Common myeloid progenitor, CD34-positive (primary cell): ENCODE measurements at regions not wholly inside any gene's neighbourhood (a gene's known extent, or its start where the extent isn't known, plus 50 kb on each side); places are given as distances from the start of the nearest gene placed in this dataset.

ENCODE experiments used
- CTCF ChIA-PET: fragments of 350-600 bp; sonication (Branson Sonifier 250); formaldehyde crosslinking; loops from one replicate; lab custom pipeline; 2021; ENCODE audit warnings: antibody characterized with exemption; lab: Charles Lee
- POLR2A ChIA-PET: fragments of 350-600 bp; sonication (Branson Sonifier 250); formaldehyde crosslinking; loops from one replicate; lab custom pipeline; 2021; ENCODE audit warnings: antibody characterized with exemption; lab: Charles Lee
- DNase-seq, 3 donors: peaks; one replicate each; pipeline versions ENCODE4 v3.0.0 to v3.0.0-alpha.2; 2013
- H3K27ac ChIP-seq, 2 experiments: 1 replicate in 1 of 2; 2 replicates in 1 of 2; pipeline ENCODE4 v1.7.0; 2013; ENCODE audit warnings: inconsistent platforms in 2 of 2, low read length in 2 of 2, mild to moderate bottlenecking in 2 of 2, low read depth in 1 of 2, moderate library complexity in 1 of 2; ENCODE audit not compliant: severe bottlenecking in 2 of 2, insufficient read depth in 1 of 2, poor library complexity in 1 of 2
- H3K27me3 ChIP-seq, 5 experiments: replicated peaks in 2 of 5; 1 replicate in 3 of 5; 2 replicates in 2 of 5; pipeline versions ENCODE4 v1.6.1 to v1.7.0; 2013; ENCODE audit warnings: low read length in 4 of 5, mild to moderate bottlenecking in 2 of 5, moderate library complexity in 2 of 5, inconsistent platforms in 1 of 5; ENCODE audit not compliant: insufficient read depth in 5 of 5, control insufficient read depth in 4 of 5
- H3K36me3 ChIP-seq, 4 experiments: 1 replicate in 2 of 4; 2 replicates in 2 of 4; pipeline versions ENCODE4 v1.6.1 to v1.7.0; 2013; ENCODE audit warnings: low read length in 3 of 4, control low read depth in 1 of 4, mild to moderate bottlenecking in 1 of 4; ENCODE audit not compliant: control insufficient read depth in 4 of 4, insufficient read depth in 4 of 4
- H3K4me1 ChIP-seq, 4 experiments: 1 replicate in 3 of 4; 2 replicates in 1 of 4; pipeline versions ENCODE4 v1.6.1 to v1.7.1; 2013; ENCODE audit warnings: low read length in 3 of 4, mild to moderate bottlenecking in 3 of 4, control low read depth in 1 of 4, inconsistent platforms in 1 of 4, moderate library complexity in 1 of 4; ENCODE audit not compliant: control insufficient read depth in 4 of 4, insufficient read depth in 4 of 4; ENCODE audit errors: control extremely low read depth in 1 of 4
- H3K4me3 ChIP-seq, 7 experiments: 1 replicate in 4 of 7; 2 replicates in 3 of 7; pipeline versions ENCODE4 v1.5.1 to v1.7.0; 2013; ENCODE audit warnings: mild to moderate bottlenecking in 7 of 7, low read length in 6 of 7, moderate library complexity in 6 of 7, inconsistent platforms in 2 of 7, low read depth in 2 of 7, control low read depth in 1 of 7; ENCODE audit not compliant: insufficient read depth in 4 of 7, control insufficient read depth in 1 of 7; ENCODE audit errors: extremely low read depth in 1 of 7
- H3K9me3 ChIP-seq, 5 experiments: 1 replicate in 4 of 5; 2 replicates in 1 of 5; pipeline versions ENCODE4 v1.6.1 to v1.7.1; 2013; ENCODE audit warnings: low read length in 4 of 5, mild to moderate bottlenecking in 2 of 5, inconsistent platforms in 1 of 5, low read depth in 1 of 5, moderate library complexity in 1 of 5; ENCODE audit not compliant: control insufficient read depth in 4 of 5, insufficient read depth in 2 of 5; ENCODE audit errors: control extremely low read depth in 1 of 5
- WGBS: methylation state at CpG from one replicate; pipeline ENCODE4 v1.1.5; 2013; ENCODE audit not compliant: insufficient coverage; 5-methylcytosine and 5-hydroxymethylcytosine counted together

DNA sequence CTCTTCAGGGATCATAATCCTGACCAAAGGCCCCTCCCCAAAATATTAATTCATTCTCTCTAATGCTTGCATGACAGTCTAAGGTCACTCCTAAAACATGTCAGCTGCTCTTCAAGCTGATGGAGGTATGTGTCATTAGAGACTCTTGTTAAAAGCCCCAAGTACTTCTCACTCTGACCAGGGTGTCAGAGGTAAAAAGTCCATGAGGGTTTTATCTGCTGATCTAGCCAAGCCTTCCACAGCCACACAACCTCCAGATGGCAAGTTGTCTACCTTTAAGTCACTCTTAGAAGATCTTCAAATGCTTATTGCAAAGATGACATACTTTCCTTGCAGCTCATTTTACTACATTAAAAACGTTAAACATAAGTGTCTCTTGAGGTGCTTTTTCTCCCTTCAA lies 83.6 kb upstream of the ETAA1 start:
- no CpG with 5 or more reads among the region's 1 CpG for WGBS
- ChIA-PET CTCF (no interaction called here), POLR2A (no interaction called here)
- H3K27me3 ChIP-seq = no peaks in the 10 kb centered on the region
- H3K36me3 ChIP-seq = no peaks in the 10 kb centered on the region
- no peak for DNase-seq
- no peak overlapping the region for H3K4me3 ChIP-seq
- H3K9me3 ChIP-seq = no peaks in the 10 kb centered on the region
- H3K27ac ChIP-seq = no peak overlapping the region
- H3K4me1 ChIP-seq = no peaks in the 10 kb centered on the region

GRCh38 chr2:67318031-67318430 lies 79.1 kb upstream of the ETAA1 start:
- H3K4me1 ChIP-seq = no peaks in the 10 kb centered on the region
- CTCF ChIA-PET = interaction anchor here (0.8 kb wide), 1 partner anchor 524 kb away, joined by 3 read pairs; no protein-coding TSS in a partner anchor
- 89% methylated on average over 1 of the region's 1 CpG for WGBS
- POLR2A ChIA-PET = no interaction called here
- no peaks in the 10 kb centered on the region for H3K27me3 ChIP-seq
- no peak for DNase-seq
- H3K27ac ChIP-seq = no peak overlapping the region
- no peaks in the 10 kb centered on the region for H3K9me3 ChIP-seq
- H3K36me3 ChIP-seq = no peaks in the 10 kb centered on the region
- H3K4me3 ChIP-seq = no peak overlapping the region

- 100% methylated on average over 2 of the region's 3 CpGs for WGBS
- H3K4me3 ChIP-seq = no peak overlapping the region
- H3K4me1 ChIP-seq = no peaks in the 10 kb centered on the region
- no peak for DNase-seq
- no peak overlapping the region for H3K27ac ChIP-seq
- ChIA-PET POLR2A (no interaction called here), CTCF (interaction anchor here (0.8 to 1.2 kb wide), 2 partner anchors 10 to 524 kb away, joined by 3 to 4 read pairs; no protein-coding TSS in a partner anchor)
- H3K27me3 ChIP-seq = no peaks in the 10 kb centered on the region
- no peaks in the 10 kb centered on the region for H3K9me3 ChIP-seq
- H3K36me3 ChIP-seq = no peaks in the 10 kb centered on the region
Observed at GRCh38 chr2:67318563-67318962, 78.6 kb upstream of the ETAA1 start.

DNA sequence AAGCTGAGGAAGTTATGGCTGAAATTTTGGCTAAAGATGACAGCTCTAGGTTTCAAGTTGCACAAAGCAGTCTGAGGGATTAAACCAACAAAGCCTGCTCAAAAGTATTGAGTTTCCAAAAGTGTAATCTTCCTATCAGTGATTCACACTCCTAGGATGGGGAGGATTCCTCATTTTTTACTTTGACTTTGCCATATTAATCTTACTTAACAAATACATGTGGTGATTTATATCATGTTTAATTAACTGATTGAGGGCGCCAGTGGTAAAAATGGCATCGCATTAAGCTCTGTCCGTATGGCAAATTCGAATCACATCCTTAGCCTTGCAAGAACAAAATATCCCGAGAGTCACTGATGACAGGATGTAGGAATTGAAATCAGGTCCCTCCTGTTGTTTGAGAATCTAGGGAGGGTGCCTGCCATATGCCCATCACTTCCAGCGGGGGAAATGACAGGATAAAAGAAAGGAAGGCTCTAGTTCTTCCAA lies 78.1 kb upstream of the ETAA1 start:
- no peak for DNase-seq
- Histone ChIP-seq H3K4me3 (no peak overlapping the region), H3K36me3 (no peaks in the 10 kb centered on the region), H3K9me3 (no peaks in the 10 kb centered on the region), H3K27me3 (no peaks in the 10 kb centered on the region), H3K4me1 (no peaks in the 10 kb centered on the region), H3K27ac (no peak overlapping the region)
- ChIA-PET CTCF (interaction anchor here (1.2 kb wide), 1 partner anchor 10 kb away, joined by 4 read pairs; no protein-coding TSS in a partner anchor), POLR2A (no interaction called here)
- WGBS = 94% methylated on average over 5 of the region's 6 CpGs

- Histone ChIP-seq H3K27ac (no peak overlapping the region), H3K36me3 (no peaks in the 10 kb centered on the region), H3K4me3 (no peak overlapping the region), H3K27me3 (no peaks in the 10 kb centered on the region), H3K9me3 (no peaks in the 10 kb centered on the region), H3K4me1 (no peaks in the 10 kb centered on the region)
- ChIA-PET CTCF (no interaction called here), POLR2A (no interaction called here)
- no CpG with 5 or more reads among the region's 3 CpGs for WGBS
- no peak for DNase-seq
Observed at GRCh38 chr2:67320861-67321587, 76.1 kb upstream of the ETAA1 start.

DNA sequence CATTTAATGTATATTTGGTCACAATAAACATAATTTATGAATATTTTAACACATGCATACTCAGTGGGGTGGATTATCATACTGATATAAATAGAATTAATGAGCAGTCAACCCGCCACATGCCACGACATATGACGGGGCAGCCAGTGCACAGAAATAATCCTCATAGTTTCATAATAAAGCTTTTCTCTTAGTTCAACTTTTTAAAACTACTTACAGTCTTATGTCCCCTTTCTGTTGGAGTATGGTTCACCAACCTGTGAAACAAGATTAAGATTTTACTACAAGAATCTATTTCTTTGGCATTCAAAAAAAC lies 75.6 kb upstream of the ETAA1 start:
- Histone ChIP-seq H3K9me3 (no peaks in the 10 kb centered on the region), H3K27ac (no peak overlapping the region), H3K27me3 (no peaks in the 10 kb centered on the region), H3K4me3 (no peak overlapping the region), H3K4me1 (no peaks in the 10 kb centered on the region), H3K36me3 (no peaks in the 10 kb centered on the region)
- WGBS = 100% methylated on average over 3 of the region's 3 CpGs
- no peak for DNase-seq
- CTCF ChIA-PET = no interaction called here
- POLR2A ChIA-PET = no interaction called here

DNA sequence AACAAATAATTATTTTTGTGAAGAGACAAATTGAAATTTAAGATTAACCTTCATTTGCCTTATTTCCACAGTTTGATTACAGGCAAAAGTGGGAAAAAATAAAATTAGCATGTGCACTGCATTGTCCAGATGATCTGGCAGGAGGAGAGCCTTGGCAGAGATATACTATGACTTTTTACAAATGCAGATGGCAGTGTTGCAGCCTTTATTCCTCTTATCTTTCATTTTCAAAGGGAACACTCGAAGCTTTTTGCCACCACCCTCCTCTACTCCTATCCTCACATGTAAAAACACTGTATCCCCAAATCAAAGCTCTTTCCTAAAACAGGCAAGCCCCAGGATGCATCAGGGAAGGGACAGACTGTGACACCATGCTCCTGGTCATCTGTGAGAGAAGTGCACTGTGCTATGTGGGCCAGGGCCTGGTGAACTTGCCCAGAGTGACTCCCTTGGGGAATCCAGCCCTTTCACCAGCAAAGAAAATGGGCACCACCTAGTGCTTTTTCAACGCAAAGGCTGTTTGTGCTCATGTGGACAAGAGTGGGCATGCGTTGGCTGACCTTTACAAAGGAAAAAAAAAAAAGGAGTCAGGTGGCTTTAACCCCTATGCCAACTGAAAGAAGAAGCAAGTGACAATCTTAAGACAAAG lies 74.7 kb upstream of the ETAA1 start:
- Histone ChIP-seq H3K36me3 (no peaks in the 10 kb centered on the region), H3K4me1 (no peaks in the 10 kb centered on the region), H3K4me3 (no peak overlapping the region), H3K27ac (no peak overlapping the region), H3K27me3 (no peaks in the 10 kb centered on the region), H3K9me3 (no peaks in the 10 kb centered on the region)
- ChIA-PET CTCF (no interaction called here), POLR2A (no interaction called here)
- 86% methylated on average over 3 of the region's 3 CpGs for WGBS
- DNase-seq = peak in 2 of 3 donors; percentile 1 to 6
